Left colon (tissue), 2 donors: ENCODE measurements at regions not wholly inside any gene's neighbourhood (a gene's known extent, or its start where the extent isn't known, plus 50 kb on each side); places are given as distances from the start of the nearest gene placed in this dataset.
"Not testable (repeated sequence)": the region's sequence is repeated elsewhere in the genome, so short reads cannot be mapped to it uniquely, and the experiment has no call there.

ENCODE experiments used
- ATAC-seq: fragments of 200-7000 bp; cut with Tn5 transposase; one replicate; pipeline ENCODE4 v1.9.1; 2020; ENCODE audit warnings: mild to moderate bottlenecking, moderate library complexity
- DNase-seq, 2 donors: peaks; one replicate each; pipeline ENCODE4 v3.0.0-alpha.2; 2020
- intact Hi-C, 2 donors: fragments of 100-400 bp; cut with DNase I in 1 of 2; cut with micrococcal nuclease in 1 of 2; formaldehyde crosslinking; loops; one replicate each; pipeline versions ENCODE4 v1.11.2 to v1.14.0; 2022; cut with DNase I, micrococcal nuclease
- donor health status: DM: no; HTN: no; CAD: no.
- donor health status: DM: yes; HTN: yes; CAD: no.

- intact Hi-C loops, result no loop called here
- ATAC-seq (no peak), DNase-seq (no peak)
Measured at GRCh38 chr12:91273560-91273959, 90.9 kb upstream of the DCN start.

DNA sequence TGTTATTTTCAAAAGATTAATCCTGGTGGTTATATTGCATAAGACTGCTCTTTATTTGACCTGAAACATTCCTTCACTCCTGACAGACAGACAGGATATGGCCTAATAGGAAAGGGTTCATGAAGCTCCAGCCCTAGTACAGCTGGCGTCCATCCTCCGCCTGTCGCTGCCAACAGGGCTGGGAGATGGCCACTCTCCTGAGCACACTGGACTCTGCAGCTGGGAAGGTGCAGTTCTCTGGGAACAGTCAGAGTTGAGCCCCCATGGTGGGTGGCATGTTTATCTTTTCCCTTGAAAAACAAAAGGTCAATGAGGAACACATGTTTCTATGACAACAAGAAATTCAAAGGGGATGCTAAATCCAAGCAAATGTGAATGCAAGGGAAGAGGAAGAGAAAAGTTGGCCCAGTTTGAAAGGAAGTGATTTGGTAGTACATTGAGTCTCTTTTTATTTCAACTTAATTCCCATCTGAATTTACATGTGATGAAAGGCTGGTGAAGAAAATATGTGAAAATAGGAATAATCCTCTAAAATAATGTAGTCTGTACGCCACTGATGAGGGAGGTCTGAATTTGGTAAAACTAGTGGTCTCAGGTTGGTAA lies 89.9 kb upstream of the DCN start:
- ATAC-seq, result no peak

DNA sequence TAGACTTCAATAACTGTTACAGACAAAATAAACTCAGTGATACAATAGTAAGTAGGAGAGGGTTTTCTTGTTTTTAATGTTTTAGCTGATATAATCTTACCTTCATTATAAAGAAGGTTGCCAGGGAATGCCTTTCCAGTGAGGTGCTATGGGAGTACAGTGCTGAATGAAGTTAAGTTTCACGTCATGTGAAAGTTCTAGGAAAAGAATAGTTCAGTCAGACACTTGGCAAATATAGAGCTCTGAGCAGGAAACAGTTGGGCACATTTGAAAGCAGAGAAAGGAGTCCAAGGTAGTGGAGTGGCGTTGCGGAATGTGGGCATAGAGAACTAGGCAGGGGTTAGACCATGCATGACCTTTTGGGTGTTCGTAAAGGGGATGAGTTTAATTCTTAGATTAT lies 88.6 kb upstream of the DCN start:
- ATAC-seq, result no peak
- DNase-seq, result no peak
- intact Hi-C loops, result no loop called here

More for the DNA sequence above, 89.9 kb upstream of the DCN start:
- intact Hi-C loops, result no loop called here
- DNase-seq, result peak in 1 of 2 donors; percentile 33

GRCh38 chr12:91267039-91267438 lies 84.4 kb upstream of the DCN start:
- ATAC-seq, result no peak
- intact Hi-C loops, result no loop called here
- DNase-seq, result no peak

DNA sequence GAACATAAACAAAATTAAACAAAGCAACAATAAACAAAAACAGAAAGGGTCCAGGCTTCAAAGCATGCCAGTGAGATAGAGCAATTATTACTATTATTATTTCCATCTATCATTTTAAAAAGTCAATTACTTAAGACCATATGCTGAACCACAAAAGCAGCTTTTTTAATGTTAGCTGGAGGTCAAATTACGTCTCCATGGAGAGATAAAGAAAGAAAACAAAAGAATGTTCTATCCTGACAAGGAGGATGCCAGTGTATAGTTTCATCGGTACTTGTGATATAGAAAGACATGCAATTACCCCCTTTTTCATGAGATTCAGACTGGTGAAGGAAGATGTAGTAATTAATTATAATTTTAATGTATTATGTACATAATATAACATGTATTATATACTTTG lies 81.6 kb upstream of the DCN start:
- DNase-seq (no peak), ATAC-seq (no peak)
- intact Hi-C loops, result no loop called here

DNA sequence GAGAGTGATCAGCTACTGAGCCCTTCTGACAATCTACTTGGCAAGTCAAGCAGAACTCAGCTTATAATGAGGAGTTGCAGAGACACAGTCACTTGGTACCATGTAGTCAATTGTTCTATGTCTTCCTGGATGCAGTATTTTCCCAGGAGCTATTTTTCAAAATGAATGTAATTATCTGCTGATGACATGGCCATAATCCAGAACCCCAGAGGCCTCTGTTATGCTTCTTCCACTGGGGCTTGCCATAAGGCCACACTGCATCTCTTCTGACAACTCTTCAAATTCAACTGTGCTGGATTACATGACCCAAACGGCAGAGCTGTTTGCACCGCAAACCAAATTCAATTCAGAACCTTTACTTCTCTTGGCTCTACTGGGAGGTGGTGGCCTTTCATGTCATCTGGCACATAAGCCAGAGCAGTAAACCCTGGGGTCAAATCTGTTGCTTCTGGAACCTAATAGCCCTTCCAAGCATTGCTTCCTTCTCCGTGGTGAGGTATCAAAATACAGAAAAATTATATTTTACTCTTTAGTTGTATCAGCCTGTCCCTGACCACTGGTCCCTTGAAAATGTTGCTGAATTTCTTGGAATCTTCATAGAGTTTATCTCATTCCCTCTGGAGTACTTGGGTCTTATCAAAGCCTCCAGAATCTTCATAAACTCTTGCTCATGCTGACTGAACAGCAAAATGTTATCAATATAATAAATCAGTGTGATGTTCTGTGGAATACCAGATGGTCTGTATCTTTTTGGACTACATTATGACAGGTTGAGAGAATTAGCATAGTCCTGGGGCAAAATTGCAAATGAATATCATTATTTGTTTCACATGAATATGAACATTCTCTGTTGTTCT lies 79.4 kb upstream of the DCN start:
- no peak for DNase-seq
- ATAC-seq, result no peak

DNA sequence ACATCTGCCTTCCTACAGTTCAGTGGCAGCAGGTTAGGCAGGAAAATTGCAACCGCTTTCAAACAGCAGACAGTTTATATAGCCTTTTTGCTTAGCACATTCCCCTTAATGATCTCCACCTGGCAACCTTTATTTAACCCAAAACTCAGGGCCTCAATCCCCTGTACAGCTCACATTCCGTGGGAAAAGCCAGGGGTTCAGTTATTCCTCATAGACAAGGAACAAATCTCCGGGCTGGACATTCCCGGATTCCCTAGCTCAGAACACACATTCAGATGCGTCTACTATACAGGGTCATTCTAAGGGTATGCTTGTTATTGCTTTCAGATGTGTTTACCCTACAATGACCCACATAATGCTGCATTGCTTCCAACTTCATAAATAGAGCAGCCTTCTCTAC lies 73.8 kb upstream of the DCN start:
- intact Hi-C loops, result no loop called here
- ATAC-seq, result no peak
- DNase-seq, result no peak

More for the DNA sequence above, 79.4 kb upstream of the DCN start:
- intact Hi-C loops, result no loop called here

DNA sequence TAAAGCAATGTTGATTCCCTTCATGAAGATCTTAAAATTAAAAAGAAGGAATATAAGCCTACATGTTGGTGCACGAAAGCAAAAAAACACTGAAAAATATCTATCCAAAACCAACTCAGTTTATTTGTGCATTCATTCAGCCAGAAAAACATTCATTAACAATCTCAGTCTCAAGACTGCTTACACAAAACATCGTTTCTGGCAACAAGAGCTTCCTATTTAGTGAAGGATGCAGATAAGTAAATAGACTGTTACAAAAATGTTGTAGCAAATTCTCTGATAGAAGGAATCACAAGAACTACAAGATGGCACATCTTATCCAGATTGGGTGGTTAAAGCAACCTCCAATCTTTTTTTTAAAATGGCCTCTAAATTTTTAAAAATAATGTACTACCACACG lies 69.7 kb upstream of the DCN start:
- intact Hi-C loops, result no loop called here
- ATAC-seq, result no peak
- DNase-seq, result no peak

DNA sequence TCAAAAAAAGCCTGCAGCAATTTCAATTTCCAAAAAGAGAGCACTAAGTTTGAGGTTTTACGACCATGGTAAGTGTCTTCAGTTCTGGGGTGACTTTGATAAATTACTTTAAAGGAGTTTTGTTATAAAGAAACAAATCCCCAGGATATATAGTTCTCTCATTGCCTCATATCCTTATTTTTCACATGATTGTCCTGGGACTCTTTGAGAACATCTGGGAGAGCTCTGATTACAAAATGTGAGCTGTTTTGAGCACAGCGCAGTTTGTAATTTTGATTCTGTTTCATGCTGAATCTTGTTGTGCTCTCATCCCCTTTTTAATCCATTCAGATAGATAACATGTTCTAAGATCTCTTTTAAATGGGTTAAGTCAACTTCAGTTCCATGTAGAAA lies 67.7 kb upstream of the DCN start:
- intact Hi-C loops, result no loop called here
- no peak for ATAC-seq
- no peak for DNase-seq

DNA sequence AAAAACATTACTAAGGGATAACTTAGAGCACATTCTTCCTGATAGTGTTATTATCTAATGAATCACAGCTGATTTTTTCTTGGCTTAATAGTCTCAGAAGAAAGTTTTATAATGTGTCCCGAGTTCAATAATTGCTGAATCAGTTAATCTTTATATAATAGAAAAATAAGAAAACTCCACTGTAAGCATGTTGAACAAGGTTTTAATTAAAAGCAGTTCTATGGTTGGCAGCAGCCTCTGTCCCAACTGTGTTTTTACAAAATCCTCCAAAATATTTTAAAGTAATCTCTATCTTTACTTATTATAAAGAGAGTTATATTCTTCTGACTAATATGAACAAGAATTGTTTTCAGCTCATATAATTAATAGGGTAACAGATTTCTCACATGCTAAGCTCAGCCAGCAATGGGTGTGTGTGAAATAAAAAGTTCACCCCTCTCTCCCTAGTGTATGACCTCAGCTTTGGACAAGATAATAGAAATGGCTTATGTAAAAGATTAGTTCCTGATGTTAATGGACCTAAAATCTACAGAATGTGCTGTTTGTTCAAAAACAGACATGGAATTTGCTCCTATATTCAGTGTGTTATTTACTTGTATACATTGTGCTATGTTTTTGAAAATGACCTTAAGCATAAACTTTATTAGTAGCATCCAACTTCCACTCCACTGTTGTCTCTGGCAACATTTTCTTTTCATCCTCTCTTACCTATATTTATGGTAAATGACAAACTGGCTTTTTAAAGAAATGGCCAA lies 67.1 kb upstream of the DCN start:
- ATAC-seq (no peak), DNase-seq (no peak)
- intact Hi-C loops, result no loop called here

- ATAC-seq (no peak), DNase-seq (no peak)
- intact Hi-C loops, result no loop called here
Measured at GRCh38 chr12:91249054-91249453, 66.4 kb upstream of the DCN start.

DNA sequence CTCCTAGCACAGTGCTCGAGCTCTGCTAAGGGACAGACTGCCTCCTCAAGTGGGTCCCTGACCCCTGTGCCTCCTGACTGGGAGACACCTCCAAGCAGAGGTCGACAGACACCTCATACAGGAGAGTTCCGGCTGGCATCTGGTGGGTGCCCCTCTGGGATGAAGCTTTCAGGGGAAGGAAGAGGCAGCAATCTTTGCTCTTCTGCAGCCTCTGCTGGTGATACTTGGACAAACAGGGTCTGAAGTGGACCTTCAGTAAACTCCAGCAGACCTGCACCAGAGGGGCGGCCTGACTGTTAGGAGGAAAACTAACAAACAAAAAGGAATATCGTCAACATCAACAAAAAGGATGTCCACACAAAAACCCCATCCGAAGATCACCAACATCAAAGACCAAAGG lies 60.6 kb upstream of the DCN start:
- ATAC-seq, DNase-seq, intact Hi-C loops: not testable (repeated sequence)

- DNase-seq (no peak), ATAC-seq (no peak)
- intact Hi-C loops, result no loop called here
Measured at GRCh38 chr12:91241756-91242155, 59.1 kb upstream of the DCN start.

- intact Hi-C loops, result no loop called here
- ATAC-seq, result no peak
- DNase-seq, result no peak
Measured at GRCh38 chr12:91240386-91241095, 57.9 kb upstream of the DCN start.

DNA sequence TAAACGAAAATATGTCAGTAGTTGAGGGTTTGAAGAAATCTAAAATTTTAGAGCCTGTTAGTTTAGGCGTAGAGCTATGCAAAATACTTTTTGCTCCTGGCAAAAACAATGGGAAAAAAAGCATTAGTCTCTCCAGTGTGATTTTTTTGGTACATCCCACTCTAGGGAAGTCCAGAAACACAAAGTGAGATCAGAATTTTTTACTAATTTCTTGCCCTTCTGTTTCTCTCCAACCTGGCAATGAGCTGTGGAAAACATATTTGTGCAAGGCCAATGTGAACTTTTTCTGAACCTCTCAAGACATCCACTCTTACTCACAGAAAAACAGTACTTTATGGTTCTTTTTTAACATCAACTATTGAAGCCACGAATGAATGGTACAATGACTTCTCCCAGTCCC lies 56.9 kb upstream of the DCN start:
- intact Hi-C loops, result no loop called here
- ATAC-seq (no peak), DNase-seq (no peak)
